ENCODE measurements at regions not wholly inside any gene's neighbourhood (a gene's known extent, or its start where the extent isn't known, plus 50 kb on each side); places are given as distances from the start of the nearest gene placed in this dataset.

- Histone ChIP-seq H3K9me3 (ENCODE audit: control insufficient read depth in 1 of 2, insufficient read depth in 1 of 2, low read depth in 1 of 2, low read length in 2 of 2) (no peaks in the 10 kb centered on the region), H3K79me2 (ENCODE audit: insufficient read depth, low read length) (no peaks in the 10 kb centered on the region), H3K4me2 (ENCODE audit: low read length) (no peak overlapping the region), H3K4me1 (ENCODE audit: control insufficient read depth in 1 of 2, insufficient read depth in 2 of 2, low read length in 2 of 2) (no peaks in the 10 kb centered on the region), H3K4me3 (replicated peaks in 1 of 2; ENCODE audit: low read depth in 1 of 2, low read length in 2 of 2) (no peak overlapping the region), H2AFZ (ENCODE audit: low read depth, low read length, poor library complexity, severe bottlenecking) (no peak overlapping the region), H3K9me2 (ENCODE audit: insufficient read depth) (no peaks in the 10 kb centered on the region), H3K36me3 (ENCODE audit: control insufficient read depth in 1 of 2, insufficient read depth in 2 of 2, low read length in 2 of 2) (no peaks in the 10 kb centered on the region), H4K20me1 (ENCODE audit: insufficient read depth) (no peaks in the 10 kb centered on the region), H3K27me3 (ENCODE audit: insufficient read depth, low read length) (peaks cover 66% of the 10 kb centered on the region), H3K9ac (ENCODE audit: low read length) (no peak overlapping the region), H3K27ac (ENCODE audit: low read depth, low read length) (no peak overlapping the region)
- TF ChIP-seq FOSL1 (IDR thresholded peaks at IDR 0.05; ENCODE audit: low read depth), result no peak
- no peak for TF ChIP-seq EZH2 (IDR thresholded peaks at IDR 0.05)
- TF ChIP-seq SRF (IDR thresholded peaks at IDR 0.05; ENCODE audit: low read depth), result no peak
- TF ChIP-seq CBX3 (IDR thresholded peaks at IDR 0.05; ENCODE audit: low read depth), result no peak
- TF ChIP-seq CEBPB (IDR thresholded peaks at IDR 0.05; ENCODE audit: low read depth), result no peak
- TF ChIP-seq ZNF274 (IDR thresholded peaks at IDR 0.05; ENCODE audit: low read depth, low read length), result no peak
- intact Hi-C loops (cut with micrococcal nuclease), result no loop called here
- ATAC-seq (no peak), DNase-seq (ENCODE audit: low read depth, low spot score) (no peak)
- POLR2A ChIA-PET, result no interaction called here
- no TSS peak for BruUV-seq (replicated peaks)
- RAD21 ChIA-PET (ENCODE audit: low non-redundant PET in 1 of 2, low total read pairs in 2 of 2, uncharacterized antibody in 2 of 2, unreplicated experiment in 2 of 2), result no interaction called here
- CTCF ChIA-PET, result no interaction called here
Observed at GRCh38 chr14:95603415-95603814, 68.6 kb downstream of the GLRX5 start.

- H4K20me1 ChIP-seq (ENCODE audit: insufficient read depth), result no peaks in the 10 kb centered on the region
- no peak overlapping the region for H2AFZ ChIP-seq (ENCODE audit: low read depth, low read length, poor library complexity, severe bottlenecking)
- no peak for ATAC-seq
- no peak overlapping the region for H3K27ac ChIP-seq (ENCODE audit: low read depth, low read length)
- H3K4me2 ChIP-seq (ENCODE audit: low read length), result no peak overlapping the region
- no peaks in the 10 kb centered on the region for H3K36me3 ChIP-seq (ENCODE audit: control insufficient read depth in 1 of 2, insufficient read depth in 2 of 2, low read length in 2 of 2)
- H3K9me2 ChIP-seq (ENCODE audit: insufficient read depth), result no peaks in the 10 kb centered on the region
- no peaks in the 10 kb centered on the region for H3K4me1 ChIP-seq (ENCODE audit: control insufficient read depth in 1 of 2, insufficient read depth in 2 of 2, low read length in 2 of 2)
- no peaks in the 10 kb centered on the region for H3K9me3 ChIP-seq (ENCODE audit: control insufficient read depth in 1 of 2, insufficient read depth in 1 of 2, low read depth in 1 of 2, low read length in 2 of 2)
- TF ChIP-seq YY1 (IDR thresholded peaks at IDR 0.05; ENCODE audit: extremely low read depth, insufficient replicate concordance, low read depth, low read length) (no peak), SIN3A (IDR thresholded peaks at IDR 0.05; ENCODE audit: low read depth) (no peak), ZNF274 (IDR thresholded peaks at IDR 0.05; ENCODE audit: low read depth, low read length) (no peak)
- H3K4me3 ChIP-seq (replicated peaks in 1 of 2; ENCODE audit: low read depth in 1 of 2, low read length in 2 of 2), result no peak overlapping the region
- BruUV-seq (replicated peaks), result no TSS peak
- ChIA-PET CTCF (no interaction called here), RAD21 (ENCODE audit: low non-redundant PET in 1 of 2, low total read pairs in 2 of 2, uncharacterized antibody in 2 of 2, unreplicated experiment in 2 of 2) (no interaction called here), POLR2A (no interaction called here)
- intact Hi-C loops (cut with micrococcal nuclease), result no loop called here
- DNase-seq (ENCODE audit: low read depth, low spot score), result no peak
- H3K79me2 ChIP-seq (ENCODE audit: insufficient read depth, low read length), result no peaks in the 10 kb centered on the region
- no peak overlapping the region for H3K9ac ChIP-seq (ENCODE audit: low read length)
- peaks cover 69% of the 10 kb centered on the region for H3K27me3 ChIP-seq (ENCODE audit: insufficient read depth, low read length)
Observed at GRCh38 chr14:95606266-95606665, 71.4 kb downstream of the GLRX5 start.
